ENCODE measurements at regions not wholly inside any gene's neighbourhood (a gene's known extent, or its start where the extent isn't known, plus 50 kb on each side); places are given as distances from the start of the nearest gene placed in this dataset.

- H3K9me3 ChIP-seq (ENCODE audit: insufficient read depth, low read depth, low read length), result no peaks in the 10 kb centered on the region
- no peaks in the 10 kb centered on the region for H3K27me3 ChIP-seq (ENCODE audit: insufficient read depth, low read length, poor library complexity, severe bottlenecking)
- H3K9ac ChIP-seq (ENCODE audit: low read depth, low read length, poor library complexity, severe bottlenecking), result no peak overlapping the region
- no peaks in the 10 kb centered on the region for H3F3A ChIP-seq (ENCODE audit: low read depth)
- no peaks in the 10 kb centered on the region for H3K4me1 ChIP-seq (ENCODE audit: insufficient read depth, low read length, poor library complexity, severe bottlenecking)
- no peak overlapping the region for H2AFZ ChIP-seq (ENCODE audit: low read length)
- H3K9me2 ChIP-seq (replicated peaks; ENCODE audit: low read depth, low read length), result no peaks in the 10 kb centered on the region
- H3K4me3 ChIP-seq (ENCODE audit: low read length, poor library complexity, severe bottlenecking), result no peak overlapping the region
- H3K79me2 ChIP-seq (ENCODE audit: insufficient read depth, low read length), result no peaks in the 10 kb centered on the region
- H3K4me2 ChIP-seq (ENCODE audit: low read depth, low read length, poor library complexity, severe bottlenecking), result no peak overlapping the region
- H4K20me1 ChIP-seq (ENCODE audit: insufficient read depth, low read length, poor library complexity, severe bottlenecking), result no peaks in the 10 kb centered on the region
- H3K36me3 ChIP-seq (ENCODE audit: insufficient read depth, low read length), result no peaks in the 10 kb centered on the region
- TF ChIP-seq CTCF (conservative IDR thresholded peaks at IDR 0.05; ENCODE audit: low read length) (no peak), EZH2phosphoT487 (IDR thresholded peaks at IDR 0.05; ENCODE audit: borderline replicate concordance) (no peak)
Observed at GRCh38 chr2:207216457-207216856, 50.7 kb upstream of the KLF7 start.

- Histone ChIP-seq H3F3A (ENCODE audit: low read depth) (no peaks in the 10 kb centered on the region), H3K9me2 (replicated peaks; ENCODE audit: low read depth, low read length) (no peaks in the 10 kb centered on the region), H3K27me3 (ENCODE audit: insufficient read depth, low read length, poor library complexity, severe bottlenecking) (no peaks in the 10 kb centered on the region), H3K4me3 (ENCODE audit: low read length, poor library complexity, severe bottlenecking) (no peak overlapping the region), H3K79me2 (ENCODE audit: insufficient read depth, low read length) (no peaks in the 10 kb centered on the region), H3K9me3 (ENCODE audit: insufficient read depth, low read depth, low read length) (no peaks in the 10 kb centered on the region), H2AFZ (ENCODE audit: low read length) (no peak overlapping the region), H3K4me1 (ENCODE audit: insufficient read depth, low read length, poor library complexity, severe bottlenecking) (no peaks in the 10 kb centered on the region), H3K36me3 (ENCODE audit: insufficient read depth, low read length) (no peaks in the 10 kb centered on the region), H3K9ac (ENCODE audit: low read depth, low read length, poor library complexity, severe bottlenecking) (no peak overlapping the region), H3K4me2 (ENCODE audit: low read depth, low read length, poor library complexity, severe bottlenecking) (no peak overlapping the region), H4K20me1 (ENCODE audit: insufficient read depth, low read length, poor library complexity, severe bottlenecking) (no peaks in the 10 kb centered on the region)
- TF ChIP-seq CTCF (conservative IDR thresholded peaks at IDR 0.05; ENCODE audit: low read length) (no peak), EZH2phosphoT487 (IDR thresholded peaks at IDR 0.05; ENCODE audit: borderline replicate concordance) (no peak)
Observed at GRCh38 chr2:207217442-207217841, 51.7 kb upstream of the KLF7 start.

GRCh38 chr2:207219081-207219630, 53.4 kb upstream of the KLF7 start:
- H4K20me1 ChIP-seq (ENCODE audit: insufficient read depth, low read length, poor library complexity, severe bottlenecking), result no peaks in the 10 kb centered on the region
- no peak overlapping the region for H3K4me2 ChIP-seq (ENCODE audit: low read depth, low read length, poor library complexity, severe bottlenecking)
- no peaks in the 10 kb centered on the region for H3K27me3 ChIP-seq (ENCODE audit: insufficient read depth, low read length, poor library complexity, severe bottlenecking)
- no peaks in the 10 kb centered on the region for H3K79me2 ChIP-seq (ENCODE audit: insufficient read depth, low read length)
- TF ChIP-seq CTCF (conservative IDR thresholded peaks at IDR 0.05; ENCODE audit: low read length) (no peak), EZH2phosphoT487 (IDR thresholded peaks at IDR 0.05; ENCODE audit: borderline replicate concordance) (no peak)
- no peaks in the 10 kb centered on the region for H3K9me3 ChIP-seq (ENCODE audit: insufficient read depth, low read depth, low read length)
- H2AFZ ChIP-seq (ENCODE audit: low read length), result no peak overlapping the region
- H3K9ac ChIP-seq (ENCODE audit: low read depth, low read length, poor library complexity, severe bottlenecking), result no peak overlapping the region
- no peak overlapping the region for H3K4me3 ChIP-seq (ENCODE audit: low read length, poor library complexity, severe bottlenecking)
- no peaks in the 10 kb centered on the region for H3K4me1 ChIP-seq (ENCODE audit: insufficient read depth, low read length, poor library complexity, severe bottlenecking)
- no peaks in the 10 kb centered on the region for H3F3A ChIP-seq (ENCODE audit: low read depth)
- no peaks in the 10 kb centered on the region for H3K36me3 ChIP-seq (ENCODE audit: insufficient read depth, low read length)
- no peaks in the 10 kb centered on the region for H3K9me2 ChIP-seq (replicated peaks; ENCODE audit: low read depth, low read length)

Data from Loucy (cell line).